ENCODE measurements at regions not wholly inside any gene's neighbourhood (a gene's known extent, or its start where the extent isn't known, plus 50 kb on each side); places are given as distances from the start of the nearest gene placed in this dataset.

DNA sequence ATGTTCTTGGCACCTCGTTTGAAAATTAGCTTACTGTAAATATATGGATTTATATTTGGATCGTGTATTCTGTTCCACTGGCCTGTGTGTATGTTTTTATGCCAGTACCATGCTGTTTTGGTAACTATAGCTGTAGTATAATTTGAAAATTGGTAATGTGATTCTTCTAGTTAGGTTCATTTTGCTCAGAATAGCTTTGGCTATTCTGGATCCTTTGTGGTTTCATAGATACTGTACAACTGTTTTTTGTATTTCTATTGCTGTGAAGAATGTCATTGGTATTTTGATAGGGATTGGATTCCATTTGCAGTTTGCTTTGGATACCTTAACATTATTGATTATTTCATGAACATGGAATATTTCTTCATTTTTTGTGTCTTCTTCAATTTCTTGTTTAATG is 490.2 kb downstream of the BRINP3 start:
- Mint-ChIP-seq H3K27me3 (no peaks in the 10 kb centered on the region), H3K4me1 (ENCODE audit: low read depth) (peaks cover 3% of the 10 kb centered on the region), H3K36me3 (ENCODE audit: insufficient read depth) (peaks cover 3% of the 10 kb centered on the region), H3K4me3 (ENCODE audit: low read depth) (no peak overlapping the region), H3K27ac (no peak overlapping the region), H3K9me3 (ENCODE audit: low read depth) (peaks cover 13% of the 10 kb centered on the region)
- DNase-seq (ENCODE audit: low spot score, unreplicated experiment): no peak
- no peak for TF ChIP-seq CTCF (IDR thresholded peaks at IDR 0.05; ENCODE audit: unreplicated experiment)

- Mint-ChIP-seq H3K9me3 (ENCODE audit: low read depth) (peaks cover 18% of the 10 kb centered on the region), H3K36me3 (ENCODE audit: insufficient read depth) (peaks cover 3% of the 10 kb centered on the region)
Measured at GRCh38 chr1:189992856-189993255, 484.8 kb downstream of the BRINP3 start.

GRCh38 chr1:190000365-190000872 is 477.2 kb downstream of the BRINP3 start:
- no peak overlapping the region for H3K27ac Mint-ChIP-seq
- no peak overlapping the region for H3K4me3 Mint-ChIP-seq (ENCODE audit: low read depth)
- no peaks in the 10 kb centered on the region for H3K27me3 Mint-ChIP-seq
- H3K36me3 Mint-ChIP-seq (ENCODE audit: insufficient read depth): no peaks in the 10 kb centered on the region
- DNase-seq (ENCODE audit: low spot score, unreplicated experiment): no peak
- H3K9me3 Mint-ChIP-seq (ENCODE audit: low read depth): no peaks in the 10 kb centered on the region
- H3K4me1 Mint-ChIP-seq (ENCODE audit: low read depth): peaks cover 2% of the 10 kb centered on the region
- no peak for TF ChIP-seq CTCF (IDR thresholded peaks at IDR 0.05; ENCODE audit: unreplicated experiment)

More at GRCh38 chr1:189992856-189993255, 484.8 kb downstream of the BRINP3 start:
- no peak for TF ChIP-seq CTCF (IDR thresholded peaks at IDR 0.05; ENCODE audit: unreplicated experiment)
- no peaks in the 10 kb centered on the region for H3K27me3 Mint-ChIP-seq
- H3K27ac Mint-ChIP-seq: no peak overlapping the region
- no peak overlapping the region for H3K4me3 Mint-ChIP-seq (ENCODE audit: low read depth)
- no peaks in the 10 kb centered on the region for H3K4me1 Mint-ChIP-seq (ENCODE audit: low read depth)
- no peak for DNase-seq (ENCODE audit: low spot score, unreplicated experiment)

DNA sequence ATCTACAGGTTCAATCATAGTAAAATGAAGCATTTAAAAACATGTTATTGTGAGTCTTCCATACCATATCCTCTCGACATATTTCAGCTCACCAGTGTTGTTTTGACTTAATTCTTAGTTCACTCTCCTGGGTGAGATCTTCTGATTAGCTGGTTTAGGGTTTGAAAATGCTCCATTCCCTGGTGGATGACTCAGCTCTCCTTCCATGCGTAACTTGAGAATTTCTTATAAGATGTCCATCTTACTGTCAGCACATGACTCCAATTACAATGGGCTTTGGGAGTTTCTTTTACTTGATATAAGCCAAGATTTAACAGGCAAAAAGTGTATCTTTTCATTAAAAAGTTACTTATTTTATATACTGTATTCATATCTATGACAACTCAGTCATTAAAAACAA is 476.5 kb downstream of the BRINP3 start:
- no peak for TF ChIP-seq CTCF (IDR thresholded peaks at IDR 0.05; ENCODE audit: unreplicated experiment)
- peaks cover 2% of the 10 kb centered on the region for H3K4me1 Mint-ChIP-seq (ENCODE audit: low read depth)
- H3K27me3 Mint-ChIP-seq: no peaks in the 10 kb centered on the region

GRCh38 chr1:190003376-190003775 is 474.3 kb downstream of the BRINP3 start:
- TF ChIP-seq CTCF (IDR thresholded peaks at IDR 0.05; ENCODE audit: unreplicated experiment): no peak
- H3K27me3 Mint-ChIP-seq: no peaks in the 10 kb centered on the region
- H3K9me3 Mint-ChIP-seq (ENCODE audit: low read depth): no peaks in the 10 kb centered on the region
- no peak overlapping the region for H3K27ac Mint-ChIP-seq
- no peak overlapping the region for H3K4me3 Mint-ChIP-seq (ENCODE audit: low read depth)
- DNase-seq (ENCODE audit: low spot score, unreplicated experiment): no peak
- H3K4me1 Mint-ChIP-seq (ENCODE audit: low read depth): peaks cover 2% of the 10 kb centered on the region
- H3K36me3 Mint-ChIP-seq (ENCODE audit: insufficient read depth): no peaks in the 10 kb centered on the region

More for the DNA sequence above, 476.5 kb downstream of the BRINP3 start:
- no peaks in the 10 kb centered on the region for H3K9me3 Mint-ChIP-seq (ENCODE audit: low read depth)
- no peaks in the 10 kb centered on the region for H3K36me3 Mint-ChIP-seq (ENCODE audit: insufficient read depth)
- no peak overlapping the region for H3K4me3 Mint-ChIP-seq (ENCODE audit: low read depth)
- DNase-seq (ENCODE audit: low spot score, unreplicated experiment): no peak
- no peak overlapping the region for H3K27ac Mint-ChIP-seq

Measured in progenitor cell of endocrine pancreas (in vitro differentiated cells).